Lower leg skin (tissue), 3 donors: ENCODE measurements at regions not wholly inside any gene's neighbourhood (a gene's known extent, or its start where the extent isn't known, plus 50 kb on each side); places are given as distances from the start of the nearest gene placed in this dataset.

Source experiments
- POLR2A ChIP-seq, 2 donors: fragments of 450-650 bp; IDR thresholded peaks; one replicate each; pipeline ENCODE4 v1.6.1; 2016 to 2017; ENCODE audit warnings: antibody characterized with exemption in 2 of 2, mild to moderate bottlenecking in 1 of 2, moderate library complexity in 1 of 2
- TF ChIP-seq, protein P1 (sequence below), 3 donors: fragments of 450-650 bp; IDR thresholded peaks; one replicate each; pipeline ENCODE4 v1.5.1; 2016; ENCODE audit warnings: antibody characterized with exemption in 3 of 3, mild to moderate bottlenecking in 3 of 3, moderate library complexity in 2 of 3

DNA sequence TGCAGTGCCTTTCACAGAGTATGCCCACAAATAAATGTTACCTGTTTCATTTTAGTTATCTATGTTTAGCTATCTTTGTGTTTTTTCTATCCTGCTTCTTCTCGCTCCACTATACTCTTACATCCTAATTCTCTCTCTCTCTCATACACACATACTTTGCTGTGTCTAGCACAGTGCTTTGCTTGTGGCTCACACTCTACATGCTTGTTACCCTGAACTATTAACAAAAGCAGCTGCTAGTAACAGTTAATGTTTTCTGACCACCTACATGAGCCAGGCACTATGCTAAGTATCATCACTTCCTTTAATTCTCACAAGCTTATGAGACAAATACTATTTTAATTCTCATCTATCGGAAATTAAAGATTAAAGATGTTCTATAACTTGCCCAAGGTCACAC is 390.5 kb upstream of the HNRNPA3 start:
- TF ChIP-seq, protein P1, sequence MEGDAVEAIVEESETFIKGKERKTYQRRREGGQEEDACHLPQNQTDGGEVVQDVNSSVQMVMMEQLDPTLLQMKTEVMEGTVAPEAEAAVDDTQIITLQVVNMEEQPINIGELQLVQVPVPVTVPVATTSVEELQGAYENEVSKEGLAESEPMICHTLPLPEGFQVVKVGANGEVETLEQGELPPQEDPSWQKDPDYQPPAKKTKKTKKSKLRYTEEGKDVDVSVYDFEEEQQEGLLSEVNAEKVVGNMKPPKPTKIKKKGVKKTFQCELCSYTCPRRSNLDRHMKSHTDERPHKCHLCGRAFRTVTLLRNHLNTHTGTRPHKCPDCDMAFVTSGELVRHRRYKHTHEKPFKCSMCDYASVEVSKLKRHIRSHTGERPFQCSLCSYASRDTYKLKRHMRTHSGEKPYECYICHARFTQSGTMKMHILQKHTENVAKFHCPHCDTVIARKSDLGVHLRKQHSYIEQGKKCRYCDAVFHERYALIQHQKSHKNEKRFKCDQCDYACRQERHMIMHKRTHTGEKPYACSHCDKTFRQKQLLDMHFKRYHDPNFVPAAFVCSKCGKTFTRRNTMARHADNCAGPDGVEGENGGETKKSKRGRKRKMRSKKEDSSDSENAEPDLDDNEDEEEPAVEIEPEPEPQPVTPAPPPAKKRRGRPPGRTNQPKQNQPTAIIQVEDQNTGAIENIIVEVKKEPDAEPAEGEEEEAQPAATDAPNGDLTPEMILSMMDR (IDR thresholded peaks at IDR 0.05): no peak
- no peak for TF ChIP-seq POLR2A (IDR thresholded peaks at IDR 0.05)
